ENCODE measurements at regions not wholly inside any gene's neighbourhood (a gene's known extent, or its start where the extent isn't known, plus 50 kb on each side); places are given as distances from the start of the nearest gene placed in this dataset.

DNA sequence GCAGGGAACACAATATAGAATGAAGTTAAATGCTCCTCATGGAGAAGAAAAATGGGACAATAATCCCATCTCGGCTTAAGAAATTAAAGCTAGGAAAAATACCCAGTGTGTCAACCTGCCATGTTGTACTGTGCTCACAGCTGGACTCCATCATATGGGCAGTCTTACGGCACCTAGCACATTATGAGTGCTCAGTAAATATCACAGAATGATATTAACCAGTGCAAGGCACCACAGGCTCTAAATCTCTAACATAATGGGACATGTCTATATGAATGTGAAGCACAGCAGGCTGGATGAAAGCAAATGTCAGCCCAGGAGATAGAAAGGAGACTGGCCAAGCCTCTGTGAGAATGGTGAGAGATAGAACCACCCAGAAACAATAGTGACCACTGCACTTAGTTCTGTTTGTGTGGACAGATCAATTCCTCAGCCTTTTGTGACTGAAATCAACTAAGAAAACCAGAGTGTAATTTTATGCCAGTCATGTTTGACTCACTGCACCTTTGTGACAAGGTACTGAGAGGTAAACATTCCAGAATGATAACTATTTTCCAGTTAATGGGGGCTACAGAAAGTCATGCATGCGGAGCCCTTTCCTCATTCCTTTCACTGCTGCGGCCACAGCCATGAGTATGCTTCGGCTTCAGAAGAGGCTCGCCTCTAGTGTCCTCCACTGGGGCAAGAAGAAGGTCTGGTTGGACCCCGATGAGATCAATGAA is 140.4 kb upstream of the CDH6 start:
- ChIA-PET POLR2A (no interaction called here), CTCF (no interaction called here)
- H3K27me3 Mint-ChIP-seq: no peaks in the 10 kb centered on the region
- no peak for ATAC-seq (ENCODE audit: poor library complexity)
- Histone ChIP-seq H3K36me3 (ENCODE audit: insufficient read depth, low read length) (no peaks in the 10 kb centered on the region), H3K27me3 (ENCODE audit: control insufficient read depth in 1 of 2, insufficient read depth in 2 of 2, low read length in 2 of 2) (no peaks in the 10 kb centered on the region), H3K27ac (ENCODE audit: low read depth in 1 of 2, low read length in 2 of 2) (no peak overlapping the region), H3K9me3 (ENCODE audit: control insufficient read depth in 1 of 2, insufficient read depth in 1 of 2, low read length in 2 of 2) (peaks cover 0 to 3% of the 10 kb centered on the region in 2 experiments), H3K4me3 (ENCODE audit: low read length) (no peak overlapping the region), H3K4me1 (ENCODE audit: insufficient read depth, low read length) (no peaks in the 10 kb centered on the region)
- no peak overlapping the region for H3K27ac Mint-ChIP-seq
- H3K9me3 Mint-ChIP-seq: peaks cover 4% of the 10 kb centered on the region
- intact Hi-C loops (cut with DNase I, micrococcal nuclease): no loop called here
- no peak overlapping the region for H3K4me3 Mint-ChIP-seq
- H3K4me1 Mint-ChIP-seq (ENCODE audit: low read depth): no peaks in the 10 kb centered on the region
- no peaks in the 10 kb centered on the region for H3K36me3 Mint-ChIP-seq (ENCODE audit: low read depth)
- DNase-seq: no peak
- no peak for TF ChIP-seq CTCF (IDR thresholded peaks at IDR 0.05)

GRCh38 chr5:31051316-31051715 is 142.2 kb upstream of the CDH6 start:
- Histone ChIP-seq H3K4me3 (ENCODE audit: low read length) (no peak overlapping the region), H3K4me1 (ENCODE audit: insufficient read depth, low read length) (no peaks in the 10 kb centered on the region), H3K27ac (ENCODE audit: low read depth in 1 of 2, low read length in 2 of 2) (no peak overlapping the region), H3K9me3 (ENCODE audit: control insufficient read depth in 1 of 2, insufficient read depth in 1 of 2, low read length in 2 of 2) (peaks cover 0 to 3% of the 10 kb centered on the region in 2 experiments), H3K27me3 (ENCODE audit: control insufficient read depth in 1 of 2, insufficient read depth in 2 of 2, low read length in 2 of 2) (no peaks in the 10 kb centered on the region), H3K36me3 (ENCODE audit: insufficient read depth, low read length) (no peaks in the 10 kb centered on the region)
- H3K4me3 Mint-ChIP-seq: no peak overlapping the region
- H3K27me3 Mint-ChIP-seq: no peaks in the 10 kb centered on the region
- no peaks in the 10 kb centered on the region for H3K36me3 Mint-ChIP-seq (ENCODE audit: low read depth)
- TF ChIP-seq CTCF (IDR thresholded peaks at IDR 0.05): no peak
- no peak overlapping the region for H3K27ac Mint-ChIP-seq
- intact Hi-C loops (cut with DNase I, micrococcal nuclease): no loop called here
- ChIA-PET POLR2A (no interaction called here), CTCF (no interaction called here)
- no peaks in the 10 kb centered on the region for H3K4me1 Mint-ChIP-seq (ENCODE audit: low read depth)
- H3K9me3 Mint-ChIP-seq: peaks cover 4% of the 10 kb centered on the region
- no peak for DNase-seq
- no peak for ATAC-seq (ENCODE audit: poor library complexity)

DNA sequence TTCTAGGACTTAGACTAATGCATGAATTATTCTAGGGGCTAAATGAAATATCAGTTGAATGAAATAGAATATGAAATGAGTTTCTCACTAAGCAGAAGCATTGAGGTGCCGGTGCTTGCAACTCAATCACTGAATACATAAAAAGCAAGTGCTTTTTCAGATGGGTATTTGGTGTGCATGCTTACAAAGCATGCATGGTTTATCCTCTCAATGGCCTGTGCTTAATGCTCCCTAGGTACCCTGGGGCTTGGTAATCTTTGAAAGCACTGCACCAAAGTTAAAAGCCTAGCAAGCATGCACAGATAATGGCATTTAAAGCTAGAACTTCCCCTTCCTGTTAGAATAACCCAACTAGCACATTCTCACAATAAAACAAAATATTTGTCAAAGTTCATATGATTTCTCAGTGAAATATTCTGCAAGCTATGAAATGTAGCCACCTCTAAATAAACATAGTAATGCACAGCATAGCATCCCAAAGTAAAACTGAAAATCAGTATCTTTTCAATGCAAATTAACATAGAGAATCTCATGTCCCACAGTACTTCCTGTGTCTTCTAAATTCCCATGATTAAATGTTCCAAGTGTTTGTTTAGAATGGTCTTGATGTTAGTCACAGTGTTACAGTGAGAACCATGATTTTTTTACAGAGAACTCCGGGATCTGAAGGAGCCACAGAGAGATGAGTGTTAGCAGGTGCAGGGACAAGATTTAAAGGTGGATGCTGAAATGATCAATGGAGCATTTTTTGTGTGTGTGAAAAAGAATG is 143.4 kb upstream of the CDH6 start:
- ChIA-PET CTCF (interaction anchor here (0.6 kb wide), 1 partner anchor 91 kb away, joined by 4 read pairs; no protein-coding TSS in a partner anchor), POLR2A (no interaction called here)
- no peak overlapping the region for H3K27ac ChIP-seq (ENCODE audit: low read depth in 1 of 2, low read length in 2 of 2)
- DNase-seq (no peak), ATAC-seq (ENCODE audit: poor library complexity) (no peak)
- no peak for TF ChIP-seq CTCF (IDR thresholded peaks at IDR 0.05)
- intact Hi-C loops (cut with DNase I, micrococcal nuclease): no loop called here
- H3K27me3 Mint-ChIP-seq: no peaks in the 10 kb centered on the region
- H3K9me3 Mint-ChIP-seq: no peaks in the 10 kb centered on the region
- peaks cover 0 to 3% of the 10 kb centered on the region in 2 experiments for H3K9me3 ChIP-seq (ENCODE audit: control insufficient read depth in 1 of 2, insufficient read depth in 1 of 2, low read length in 2 of 2)
- H3K27me3 ChIP-seq (ENCODE audit: control insufficient read depth in 1 of 2, insufficient read depth in 2 of 2, low read length in 2 of 2): no peaks in the 10 kb centered on the region
- no peaks in the 10 kb centered on the region for H3K4me1 Mint-ChIP-seq (ENCODE audit: low read depth)
- no peaks in the 10 kb centered on the region for H3K36me3 Mint-ChIP-seq (ENCODE audit: low read depth)
- H3K36me3 ChIP-seq (ENCODE audit: insufficient read depth, low read length): no peaks in the 10 kb centered on the region
- no peak overlapping the region for H3K4me3 Mint-ChIP-seq
- no peaks in the 10 kb centered on the region for H3K4me1 ChIP-seq (ENCODE audit: insufficient read depth, low read length)
- no peak overlapping the region for H3K27ac Mint-ChIP-seq
- no peak overlapping the region for H3K4me3 ChIP-seq (ENCODE audit: low read length)

Measured in CD4-positive, alpha-beta T cell (primary cell).